ENCODE measurements at regions not wholly inside any gene's neighbourhood (a gene's known extent, or its start where the extent isn't known, plus 50 kb on each side); places are given as distances from the start of the nearest gene placed in this dataset.
"Not testable (repeated sequence)": the region's sequence is repeated elsewhere in the genome, so short reads cannot be mapped to it uniquely, and the experiment has no call there.

- DNase-seq = peak; percentile 28
Measured at GRCh38 chr6:154602708-154603107, 92.2 kb upstream of the CNKSR3 start.

GRCh38 chr6:154604119-154604518, 93.6 kb upstream of the CNKSR3 start:
- no peak for DNase-seq

- no peak for DNase-seq
Measured at GRCh38 chr6:154605178-154605881, 94.8 kb upstream of the CNKSR3 start.

GRCh38 chr6:154605882-154606370, 95.4 kb upstream of the CNKSR3 start:
- no peak for DNase-seq

GRCh38 chr6:154606457-154606856, 96.0 kb upstream of the CNKSR3 start:
- DNase-seq = no peak

- no peak for DNase-seq
Measured at GRCh38 chr6:154606860-154607259, 96.4 kb upstream of the CNKSR3 start.

GRCh38 chr6:154611241-154611640, 100.8 kb upstream of the CNKSR3 start:
- no peak for DNase-seq

GRCh38 chr6:154611847-154612246, 101.4 kb upstream of the CNKSR3 start:
- DNase-seq = no peak

- DNase-seq = peak; percentile 87
Measured at GRCh38 chr6:154613137-154613676, 102.7 kb upstream of the CNKSR3 start.

- DNase-seq = peak; percentile 25
Measured at GRCh38 chr6:154614101-154614500, 103.6 kb upstream of the CNKSR3 start.

- DNase-seq = no peak
Measured at GRCh38 chr6:154614641-154615040, 104.2 kb upstream of the CNKSR3 start.

- peak; percentile 40 for DNase-seq
Measured at GRCh38 chr6:154615483-154616025, 105.1 kb upstream of the CNKSR3 start.

GRCh38 chr6:154617175-154617574, 106.7 kb upstream of the CNKSR3 start:
- DNase-seq = peak; percentile 6

- no peak for DNase-seq
Measured at GRCh38 chr6:154619146-154619545, 108.7 kb upstream of the CNKSR3 start.

- DNase-seq = no peak
Measured at GRCh38 chr6:154621686-154622085, 111.2 kb upstream of the CNKSR3 start.

GRCh38 chr6:154622618-154623336, 110.4 kb upstream of the SCAF8 start:
- DNase-seq = no peak

GRCh38 chr6:154623391-154623790, 109.8 kb upstream of the SCAF8 start:
- no peak for DNase-seq

- DNase-seq = no peak
Measured at GRCh38 chr6:154624038-154624599, 109.1 kb upstream of the SCAF8 start.

GRCh38 chr6:154624727-154625126, 108.5 kb upstream of the SCAF8 start:
- not testable (repeated sequence) for DNase-seq

- no peak for DNase-seq
Measured at GRCh38 chr6:154625721-154626120, 107.5 kb upstream of the SCAF8 start.

- DNase-seq = no peak
Measured at GRCh38 chr6:154629127-154629526, 104.1 kb upstream of the SCAF8 start.

GRCh38 chr6:154632119-154632518, 101.1 kb upstream of the SCAF8 start:
- no peak for DNase-seq

GRCh38 chr6:154637392-154637791, 95.8 kb upstream of the SCAF8 start:
- DNase-seq = no peak
